HEK293 (cell line): ENCODE measurements at regions not wholly inside any gene's neighbourhood (a gene's known extent, or its start where the extent isn't known, plus 50 kb on each side); places are given as distances from the start of the nearest gene placed in this dataset.

Experiments
- ELK4 ChIP-seq: IDR thresholded peaks from 2 replicates; pipeline ENCODE4 v1.6.1; 2011; ENCODE audit warnings: mild to moderate bottlenecking, low read depth, low read length, borderline replicate concordance
- REPIN1 ChIP-seq: fragments of 450-650 bp; formaldehyde crosslinking; IDR thresholded peaks from 2 replicates; pipeline ENCODE4 v1.5.1; 2017; ENCODE audit warnings: missing biosample characterization, missing genetic modification characterization, low read depth
- ZBTB49 ChIP-seq: fragments of 450-650 bp; formaldehyde crosslinking; IDR thresholded peaks from 2 replicates; pipeline ENCODE4 v1.5.1; 2016; ENCODE audit warnings: missing biosample characterization, missing genetic modification characterization, low read depth
- ZIC2 ChIP-seq: fragments of 450-650 bp; formaldehyde crosslinking; IDR thresholded peaks from 2 replicates; pipeline ENCODE4 v1.5.1; 2016; ENCODE audit warnings: missing biosample characterization, missing genetic modification characterization
- ZNF169 ChIP-seq: fragments of 450-650 bp; formaldehyde crosslinking; IDR thresholded peaks from 2 replicates; pipeline ENCODE4 v1.5.1; 2016; ENCODE audit warnings: missing biosample characterization, missing genetic modification characterization
- ZNF202 ChIP-seq: fragments of 450-650 bp; formaldehyde crosslinking; IDR thresholded peaks from 2 replicates; pipeline ENCODE4 v1.5.1; 2016; ENCODE audit warnings: missing biosample characterization, missing genetic modification characterization, borderline replicate concordance
- ZNF223 ChIP-seq: fragments of 450-650 bp; formaldehyde crosslinking; IDR thresholded peaks from 2 replicates; pipeline ENCODE4 v1.5.1; 2016; ENCODE audit warnings: missing biosample characterization, missing genetic modification characterization
- ZNF239 ChIP-seq: fragments of 450-650 bp; formaldehyde crosslinking; IDR thresholded peaks from 2 replicates; pipeline ENCODE4 v1.5.1; 2016; ENCODE audit warnings: missing biosample characterization, missing genetic modification characterization
- ZNF266 ChIP-seq: fragments of 450-650 bp; formaldehyde crosslinking; IDR thresholded peaks from 2 replicates; pipeline ENCODE4 v1.5.1; 2016; ENCODE audit warnings: missing biosample characterization, missing genetic modification characterization, low read depth
- ZNF341 ChIP-seq: fragments of 450-650 bp; formaldehyde crosslinking; IDR thresholded peaks from 2 replicates; pipeline ENCODE4; 2016; ENCODE audit warnings: low read depth, missing biosample characterization, missing genetic modification characterization
- ZNF37A ChIP-seq: fragments of 450-650 bp; IDR thresholded peaks from 2 replicates; pipeline ENCODE4 v1.5.1; 2018; ENCODE audit warnings: missing biosample characterization, missing genetic modification characterization
- ZNF501 ChIP-seq: fragments of 450-650 bp; formaldehyde crosslinking; IDR thresholded peaks from 2 replicates; pipeline ENCODE4 v1.5.1; 2016; ENCODE audit warnings: missing biosample characterization, missing genetic modification characterization
- ZNF549 ChIP-seq: fragments of 450-650 bp; IDR thresholded peaks from 2 replicates; pipeline ENCODE4 v1.5.1; 2018; ENCODE audit warnings: missing biosample characterization, missing genetic modification characterization, mild to moderate bottlenecking, inconsistent platforms, moderate library complexity
- ZNF560 ChIP-seq: fragments of 450-650 bp; formaldehyde crosslinking; IDR thresholded peaks from 2 replicates; pipeline ENCODE4 v1.5.1; 2017; ENCODE audit warnings: missing biosample characterization, missing genetic modification characterization, borderline replicate concordance
- ZNF571 ChIP-seq: fragments of 450-650 bp; formaldehyde crosslinking; IDR thresholded peaks from 2 replicates; pipeline ENCODE4 v1.5.0; 2017; ENCODE audit warnings: missing biosample characterization, missing genetic modification characterization
- ZNF585B ChIP-seq: fragments of 450-650 bp; formaldehyde crosslinking; IDR thresholded peaks from 2 replicates; pipeline ENCODE4 v1.5.1; 2016; ENCODE audit warnings: missing biosample characterization, missing genetic modification characterization
- ZNF596 ChIP-seq: fragments of 450-650 bp; IDR thresholded peaks from 2 replicates; pipeline ENCODE4 v1.5.0; 2018; ENCODE audit warnings: missing biosample characterization, mild to moderate bottlenecking, missing genetic modification characterization, moderate library complexity
- ZNF610 ChIP-seq: fragments of 450-650 bp; formaldehyde crosslinking; IDR thresholded peaks from 2 replicates; pipeline ENCODE4 v1.5.1; 2016; ENCODE audit warnings: missing biosample characterization, missing genetic modification characterization, borderline replicate concordance
- ZNF629 ChIP-seq: fragments of 450-650 bp; formaldehyde crosslinking; IDR thresholded peaks from 2 replicates; pipeline ENCODE4 v1.5.1; 2017; ENCODE audit warnings: missing biosample characterization, missing genetic modification characterization
- ZNF654 ChIP-seq: fragments of 450-650 bp; formaldehyde crosslinking; IDR thresholded peaks from 2 replicates; pipeline ENCODE4 v1.5.1; 2016; ENCODE audit warnings: low read depth, missing biosample characterization, missing genetic modification characterization
- ZNF704 ChIP-seq: fragments of 450-650 bp; formaldehyde crosslinking; IDR thresholded peaks from 2 replicates; pipeline ENCODE4 v1.5.1; 2016; ENCODE audit warnings: missing biosample characterization, missing genetic modification characterization
- ZNF837 ChIP-seq: fragments of 450-650 bp; formaldehyde crosslinking; IDR thresholded peaks from 2 replicates; pipeline ENCODE4 v1.5.1; 2016; ENCODE audit warnings: missing biosample characterization, missing genetic modification characterization
- ZSCAN16 ChIP-seq: fragments of 450-650 bp; formaldehyde crosslinking; IDR thresholded peaks from 2 replicates; pipeline ENCODE4 v1.5.1; 2016; ENCODE audit warnings: missing biosample characterization, missing genetic modification characterization
- TF ChIP-seq, protein P1 (sequence below): fragments of 450-650 bp; formaldehyde crosslinking; IDR thresholded peaks from 2 replicates; pipeline ENCODE4 v1.5.1; 2016; ENCODE audit warnings: missing biosample characterization, missing genetic modification characterization
- TF ChIP-seq, protein P2 (sequence below): fragments of 450-650 bp; formaldehyde crosslinking; conservative IDR thresholded peaks from 2 replicates; pipeline ENCODE4 v1.5.1; 2016; ENCODE audit warnings: low read depth, missing biosample characterization, missing genetic modification characterization
- TF ChIP-seq, protein P3 (sequence below): fragments of 450-650 bp; formaldehyde crosslinking; IDR thresholded peaks from 2 replicates; pipeline ENCODE4 v1.5.1; 2016; ENCODE audit warnings: missing biosample characterization, missing genetic modification characterization

DNA sequence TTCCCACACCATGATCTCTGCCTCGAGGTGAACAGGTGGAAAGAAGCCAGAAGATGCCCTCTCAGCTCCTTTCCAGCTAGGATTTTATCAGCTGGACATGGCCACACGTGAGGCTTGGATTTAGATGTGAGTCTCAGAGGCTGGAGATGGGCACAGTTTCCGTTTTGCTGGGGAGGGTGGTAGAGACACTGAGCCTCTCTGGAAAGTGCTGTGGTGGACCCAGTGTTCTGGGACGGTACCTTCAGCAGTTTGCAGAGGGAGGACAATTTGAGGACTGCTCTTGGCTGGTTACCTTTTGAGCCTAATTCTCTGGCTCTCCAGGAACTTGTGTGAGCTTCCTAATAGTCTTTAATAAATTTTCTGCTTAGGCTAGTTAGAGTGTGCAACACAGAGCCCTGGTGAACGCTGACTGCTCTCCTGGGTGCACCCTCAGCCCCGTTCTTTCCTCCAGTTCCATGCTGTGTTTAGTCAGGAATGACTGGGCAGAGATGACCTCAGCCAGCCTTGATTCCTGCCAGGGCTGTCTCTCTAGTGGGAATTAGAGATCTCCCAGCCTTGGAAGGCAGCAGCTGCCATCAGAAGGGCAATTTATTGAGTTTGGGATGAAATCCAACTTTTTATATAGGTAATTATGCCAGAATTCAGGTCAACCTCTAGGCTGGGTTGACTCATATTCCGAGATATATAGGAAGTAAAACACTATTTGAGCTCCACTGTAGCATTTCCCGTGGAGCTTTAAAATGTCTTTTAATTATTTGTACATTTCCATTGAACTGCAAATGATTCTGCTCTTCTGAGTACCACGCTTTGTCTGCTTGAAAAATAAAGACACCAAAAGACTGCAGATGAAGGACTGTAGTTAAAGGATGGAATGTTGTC is 103.9 kb downstream of the GATA3 start (continued):
- TF ChIP-seq, protein P1, sequence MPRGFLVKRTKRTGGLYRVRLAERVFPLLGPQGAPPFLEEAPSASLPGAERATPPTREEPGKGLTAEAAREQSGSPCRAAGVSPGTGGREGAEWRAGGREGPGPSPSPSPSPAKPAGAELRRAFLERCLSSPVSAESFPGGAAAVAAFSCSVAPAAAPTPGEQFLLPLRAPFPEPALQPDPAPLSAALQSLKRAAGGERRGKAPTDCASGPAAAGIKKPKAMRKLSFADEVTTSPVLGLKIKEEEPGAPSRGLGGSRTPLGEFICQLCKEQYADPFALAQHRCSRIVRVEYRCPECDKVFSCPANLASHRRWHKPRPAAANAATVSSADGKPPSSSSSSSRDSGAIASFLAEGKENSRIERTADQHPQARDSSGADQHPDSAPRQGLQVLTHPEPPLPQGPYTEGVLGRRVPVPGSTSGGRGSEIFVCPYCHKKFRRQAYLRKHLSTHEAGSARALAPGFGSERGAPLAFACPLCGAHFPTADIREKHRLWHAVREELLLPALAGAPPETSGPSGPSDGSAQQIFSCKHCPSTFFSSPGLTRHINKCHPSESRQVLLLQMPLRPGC (tag by site-specific recombination): peak; percentile 33; the same call in 1 of the 2 replicates
- TF ChIP-seq ZNF585B (tag by site-specific recombination): peak; percentile 68
- no peak for TF ChIP-seq ZNF560
- TF ChIP-seq, protein P2, sequence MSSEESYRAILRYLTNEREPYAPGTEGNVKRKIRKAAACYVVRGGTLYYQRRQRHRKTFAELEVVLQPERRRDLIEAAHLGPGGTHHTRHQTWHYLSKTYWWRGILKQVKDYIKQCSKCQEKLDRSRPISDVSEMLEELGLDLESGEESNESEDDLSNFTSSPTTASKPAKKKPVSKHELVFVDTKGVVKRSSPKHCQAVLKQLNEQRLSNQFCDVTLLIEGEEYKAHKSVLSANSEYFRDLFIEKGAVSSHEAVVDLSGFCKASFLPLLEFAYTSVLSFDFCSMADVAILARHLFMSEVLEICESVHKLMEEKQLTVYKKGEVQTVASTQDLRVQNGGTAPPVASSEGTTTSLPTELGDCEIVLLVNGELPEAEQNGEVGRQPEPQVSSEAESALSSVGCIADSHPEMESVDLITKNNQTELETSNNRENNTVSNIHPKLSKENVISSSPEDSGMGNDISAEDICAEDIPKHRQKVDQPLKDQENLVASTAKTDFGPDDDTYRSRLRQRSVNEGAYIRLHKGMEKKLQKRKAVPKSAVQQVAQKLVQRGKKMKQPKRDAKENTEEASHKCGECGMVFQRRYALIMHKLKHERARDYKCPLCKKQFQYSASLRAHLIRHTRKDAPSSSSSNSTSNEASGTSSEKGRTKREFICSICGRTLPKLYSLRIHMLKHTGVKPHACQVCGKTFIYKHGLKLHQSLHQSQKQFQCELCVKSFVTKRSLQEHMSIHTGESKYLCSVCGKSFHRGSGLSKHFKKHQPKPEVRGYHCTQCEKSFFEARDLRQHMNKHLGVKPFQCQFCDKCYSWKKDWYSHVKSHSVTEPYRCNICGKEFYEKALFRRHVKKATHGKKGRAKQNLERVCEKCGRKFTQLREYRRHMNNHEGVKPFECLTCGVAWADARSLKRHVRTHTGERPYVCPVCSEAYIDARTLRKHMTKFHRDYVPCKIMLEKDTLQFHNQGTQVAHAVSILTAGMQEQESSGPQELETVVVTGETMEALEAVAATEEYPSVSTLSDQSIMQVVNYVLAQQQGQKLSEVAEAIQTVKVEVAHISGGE (tag by site-specific recombination): no peak
- peak; percentile 54; the same call in 1 of the 2 replicates for TF ChIP-seq ZNF629
- no peak for TF ChIP-seq ZBTB49 (tag by site-specific recombination)
- TF ChIP-seq, protein P3, sequence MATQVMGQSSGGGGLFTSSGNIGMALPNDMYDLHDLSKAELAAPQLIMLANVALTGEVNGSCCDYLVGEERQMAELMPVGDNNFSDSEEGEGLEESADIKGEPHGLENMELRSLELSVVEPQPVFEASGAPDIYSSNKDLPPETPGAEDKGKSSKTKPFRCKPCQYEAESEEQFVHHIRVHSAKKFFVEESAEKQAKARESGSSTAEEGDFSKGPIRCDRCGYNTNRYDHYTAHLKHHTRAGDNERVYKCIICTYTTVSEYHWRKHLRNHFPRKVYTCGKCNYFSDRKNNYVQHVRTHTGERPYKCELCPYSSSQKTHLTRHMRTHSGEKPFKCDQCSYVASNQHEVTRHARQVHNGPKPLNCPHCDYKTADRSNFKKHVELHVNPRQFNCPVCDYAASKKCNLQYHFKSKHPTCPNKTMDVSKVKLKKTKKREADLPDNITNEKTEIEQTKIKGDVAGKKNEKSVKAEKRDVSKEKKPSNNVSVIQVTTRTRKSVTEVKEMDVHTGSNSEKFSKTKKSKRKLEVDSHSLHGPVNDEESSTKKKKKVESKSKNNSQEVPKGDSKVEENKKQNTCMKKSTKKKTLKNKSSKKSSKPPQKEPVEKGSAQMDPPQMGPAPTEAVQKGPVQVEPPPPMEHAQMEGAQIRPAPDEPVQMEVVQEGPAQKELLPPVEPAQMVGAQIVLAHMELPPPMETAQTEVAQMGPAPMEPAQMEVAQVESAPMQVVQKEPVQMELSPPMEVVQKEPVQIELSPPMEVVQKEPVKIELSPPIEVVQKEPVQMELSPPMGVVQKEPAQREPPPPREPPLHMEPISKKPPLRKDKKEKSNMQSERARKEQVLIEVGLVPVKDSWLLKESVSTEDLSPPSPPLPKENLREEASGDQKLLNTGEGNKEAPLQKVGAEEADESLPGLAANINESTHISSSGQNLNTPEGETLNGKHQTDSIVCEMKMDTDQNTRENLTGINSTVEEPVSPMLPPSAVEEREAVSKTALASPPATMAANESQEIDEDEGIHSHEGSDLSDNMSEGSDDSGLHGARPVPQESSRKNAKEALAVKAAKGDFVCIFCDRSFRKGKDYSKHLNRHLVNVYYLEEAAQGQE: no peak
- no peak for TF ChIP-seq ZNF239 (tag by site-specific recombination)
- no peak for TF ChIP-seq ZNF37A
- no peak for TF ChIP-seq ZNF169 (tag by site-specific recombination)
- no peak for TF ChIP-seq ZNF571
- TF ChIP-seq ZNF549 (tag by site-specific recombination): no peak
- TF ChIP-seq ZNF223: no peak
- TF ChIP-seq ZNF837 (tag by site-specific recombination): no peak
- no peak for TF ChIP-seq ZSCAN16 (tag by site-specific recombination)
- TF ChIP-seq ZNF266 (tag by site-specific recombination): no peak
- no peak for TF ChIP-seq ZNF654 (tag by site-specific recombination)
- TF ChIP-seq ZNF610 (tag by site-specific recombination): no peak
- TF ChIP-seq ZIC2 (tag by site-specific recombination): peak; percentile 60; the same call in 1 of the 2 replicates
- TF ChIP-seq ELK4: no peak
- no peak for TF ChIP-seq ZNF341
- TF ChIP-seq ZNF501 (tag by site-specific recombination): no peak
- no peak for TF ChIP-seq REPIN1 (tag by site-specific recombination)
- no peak for TF ChIP-seq ZNF704 (tag by site-specific recombination)
- no peak for TF ChIP-seq ZNF202 (tag by site-specific recombination)
- TF ChIP-seq ZNF596: no peak
